NCI-H2107 (cell line): ENCODE measurements at regions not wholly inside any gene's neighbourhood (a gene's known extent, or its start where the extent isn't known, plus 50 kb on each side); places are given as distances from the start of the nearest gene placed in this dataset.

Experiments used
- DNase-seq: peaks from one replicate; lab custom pipeline; 2025; lab: John Stamatoyannopoulos, UW

GRCh38 chr6:156562636-156563035 is 214.5 kb upstream of the ARID1B start:
- no peak for DNase-seq

- DNase-seq, result no peak
These were observed 215.2 kb upstream of the ARID1B start for GRCh38 chr6:156562019-156562418.

DNA sequence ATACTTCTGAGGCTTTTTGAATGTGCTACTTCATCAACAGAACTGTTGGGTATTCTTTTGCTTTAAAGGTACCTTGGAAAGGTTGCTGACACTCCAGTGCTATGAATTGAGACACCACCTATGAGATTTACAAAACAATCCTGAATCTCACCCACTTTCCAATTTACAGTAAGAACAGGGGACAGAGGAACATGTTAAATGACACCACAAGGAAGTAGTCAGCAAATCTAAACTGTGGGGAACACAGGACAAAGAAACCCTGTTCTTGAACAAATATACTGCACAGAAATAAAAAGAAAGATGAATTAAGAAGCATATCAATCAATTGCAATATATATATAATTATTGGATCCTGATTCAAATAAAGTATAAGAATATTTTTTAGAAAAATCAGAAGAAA is 216.7 kb upstream of the ARID1B start:
- no peak for DNase-seq

GRCh38 chr6:156559162-156559690 is 218.0 kb upstream of the ARID1B start:
- no peak for DNase-seq

- no peak for DNase-seq
These were observed 219.3 kb upstream of the ARID1B start for GRCh38 chr6:156557911-156558259.

GRCh38 chr6:156557251-156557910 is 219.8 kb upstream of the ARID1B start:
- peak; percentile 77 for DNase-seq

GRCh38 chr6:156556811-156557210 is 220.4 kb upstream of the ARID1B start:
- DNase-seq, result no peak

DNA sequence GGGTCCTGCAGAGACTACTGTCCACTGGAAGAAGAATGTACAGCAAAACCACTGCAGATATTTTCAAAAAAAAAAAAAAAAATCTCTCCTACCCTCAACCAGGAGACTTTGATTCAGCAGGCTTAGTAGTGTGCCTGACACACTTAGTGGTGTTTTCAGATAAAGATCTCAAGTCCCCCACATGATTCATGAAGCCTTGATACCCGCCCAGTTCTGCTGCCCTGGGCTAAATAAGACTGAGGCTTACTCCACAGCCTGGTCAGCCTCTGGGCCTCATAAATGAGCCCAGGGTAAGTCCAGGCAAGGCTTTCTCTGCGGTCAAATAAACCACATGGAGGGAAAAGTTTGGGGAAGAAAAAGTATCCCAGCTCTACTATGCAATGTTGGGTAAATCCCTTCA is 222.1 kb upstream of the ARID1B start:
- no peak for DNase-seq

GRCh38 chr6:156554160-156554559 is 223.0 kb upstream of the ARID1B start:
- DNase-seq, result no peak

- no peak for DNase-seq
These were observed 224.3 kb upstream of the ARID1B start for GRCh38 chr6:156552849-156553248.

- DNase-seq, result no peak
These were observed 226.2 kb upstream of the ARID1B start for GRCh38 chr6:156550949-156551348.

DNA sequence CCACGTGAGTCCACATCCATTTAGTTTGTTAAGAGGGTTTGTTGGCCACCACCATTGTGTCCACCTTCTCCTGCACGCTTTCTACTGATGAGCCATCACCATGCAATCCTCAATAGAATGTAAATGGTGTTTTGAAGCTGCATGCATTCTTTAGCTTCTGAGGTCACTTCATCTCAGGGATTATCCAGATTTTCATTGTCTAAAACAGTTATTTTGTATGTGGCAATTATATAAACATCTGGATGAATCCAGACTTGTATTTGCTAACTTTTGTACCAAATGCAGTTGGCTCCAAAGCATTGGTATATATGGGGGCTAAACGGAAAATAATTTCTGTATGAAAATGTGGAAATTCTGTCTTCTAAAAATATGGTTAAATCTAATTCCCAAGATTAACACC is 231.2 kb upstream of the ARID1B start:
- no peak for DNase-seq

- DNase-seq, result no peak
These were observed 232.2 kb upstream of the ARID1B start for GRCh38 chr6:156545021-156545420.

DNA sequence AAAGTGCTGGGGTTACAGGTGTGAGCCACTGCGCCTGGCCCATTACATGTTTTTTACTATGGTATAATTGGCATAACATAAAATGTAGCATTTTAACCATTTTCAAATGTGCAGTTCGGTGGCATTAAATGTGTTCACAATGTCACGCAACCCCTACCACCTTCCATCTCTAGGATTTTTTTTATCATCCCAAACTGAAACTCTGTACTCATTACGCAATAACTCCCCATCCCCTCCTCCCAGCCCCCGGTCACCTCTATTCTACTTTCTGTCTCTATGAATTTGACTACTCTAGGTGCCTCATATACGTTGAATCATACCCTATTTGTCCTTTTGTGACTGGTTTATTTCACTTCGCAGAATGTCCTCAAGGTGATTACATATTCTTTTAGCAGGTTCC is 233.1 kb upstream of the ARID1B start:
- DNase-seq, result no peak

GRCh38 chr6:156543431-156543830 is 233.7 kb upstream of the ARID1B start:
- DNase-seq, result no peak

DNA sequence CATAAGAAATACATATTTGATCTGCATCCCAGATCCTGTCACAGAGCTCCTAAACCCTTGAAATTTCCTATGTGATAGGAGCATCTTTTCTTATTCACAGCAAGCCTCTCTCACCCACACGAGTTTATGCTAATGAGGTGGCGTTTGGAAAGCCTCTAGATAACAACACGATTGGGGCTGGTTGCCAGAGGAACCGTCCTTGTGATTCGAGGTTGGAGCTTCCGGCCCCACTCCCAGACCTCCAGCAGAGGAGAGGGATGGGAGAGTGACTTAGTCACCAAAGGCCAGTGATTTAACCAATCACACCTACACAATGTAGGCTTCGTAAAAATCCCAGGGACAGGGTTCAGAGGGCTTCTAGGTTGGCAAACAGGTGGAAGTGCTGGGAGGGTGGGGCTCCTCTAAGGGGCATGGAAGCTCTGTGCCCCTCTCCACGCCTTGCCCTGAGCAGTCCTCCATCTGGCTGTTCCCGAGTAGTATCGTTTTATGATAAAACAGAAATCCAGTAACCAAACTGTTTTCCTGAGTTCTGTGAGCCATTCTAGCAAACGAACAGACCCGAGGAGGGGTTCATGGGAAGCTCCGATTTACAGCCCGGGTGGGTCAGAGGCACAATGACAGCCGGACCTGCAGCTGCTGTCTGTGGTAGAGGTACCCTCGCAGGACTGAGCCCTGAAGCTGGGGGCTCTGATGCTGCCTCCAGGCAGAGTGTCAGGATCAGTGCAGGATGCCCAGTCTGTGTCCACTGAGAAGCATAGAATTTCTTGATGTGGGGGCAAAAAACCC is 238.1 kb upstream of the ARID1B start:
- no peak for DNase-seq

DNA sequence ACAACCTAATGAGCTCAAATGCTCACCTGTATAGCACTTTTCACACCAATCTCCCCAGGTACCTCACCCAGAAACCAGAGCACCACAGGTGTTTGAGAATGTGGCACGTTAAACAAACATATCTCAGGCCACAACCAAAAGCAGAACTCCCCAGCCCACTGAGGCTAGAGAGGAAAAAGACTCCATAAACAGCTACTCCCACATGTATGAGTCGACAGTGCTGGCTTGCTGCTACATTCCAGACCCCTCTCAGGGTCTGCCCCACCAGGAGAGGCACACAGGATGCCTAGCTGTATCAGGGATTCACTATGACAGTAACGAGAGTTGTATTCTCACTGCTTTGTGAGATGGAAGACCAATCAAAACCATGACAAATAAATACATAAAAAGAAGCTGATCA is 242.6 kb upstream of the ARID1B start:
- DNase-seq, result no peak

DNA sequence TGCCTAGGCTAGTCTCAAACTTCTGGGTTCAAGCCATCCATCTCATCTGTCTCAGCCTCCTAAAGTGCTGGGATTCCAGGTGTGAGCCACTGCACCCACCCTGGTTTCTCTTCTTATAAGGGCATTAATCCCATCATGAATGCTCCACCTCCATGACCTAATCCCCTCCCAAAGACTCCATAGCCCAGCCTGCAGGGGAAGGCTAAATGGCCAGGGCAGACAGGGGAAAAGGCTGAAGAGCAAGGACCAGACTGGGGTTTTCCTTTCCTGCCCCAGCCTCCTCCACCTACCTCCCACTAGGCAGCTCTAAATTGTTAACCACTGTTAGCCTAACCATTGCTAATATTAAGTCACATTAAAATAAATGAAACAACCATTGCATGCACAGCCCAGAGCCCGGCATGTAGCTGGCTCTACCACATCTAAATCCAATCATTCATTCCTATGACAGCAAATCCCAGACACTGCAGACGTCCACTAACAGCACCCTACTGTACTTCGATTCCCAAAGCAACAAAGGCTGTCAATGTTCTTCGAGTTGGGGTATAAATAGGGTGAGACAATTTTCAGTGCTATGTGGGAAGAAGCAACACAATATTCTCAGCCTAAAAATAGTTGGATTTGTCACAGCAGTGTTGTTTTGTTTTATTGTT is 243.2 kb upstream of the ARID1B start:
- no peak for DNase-seq

DNA sequence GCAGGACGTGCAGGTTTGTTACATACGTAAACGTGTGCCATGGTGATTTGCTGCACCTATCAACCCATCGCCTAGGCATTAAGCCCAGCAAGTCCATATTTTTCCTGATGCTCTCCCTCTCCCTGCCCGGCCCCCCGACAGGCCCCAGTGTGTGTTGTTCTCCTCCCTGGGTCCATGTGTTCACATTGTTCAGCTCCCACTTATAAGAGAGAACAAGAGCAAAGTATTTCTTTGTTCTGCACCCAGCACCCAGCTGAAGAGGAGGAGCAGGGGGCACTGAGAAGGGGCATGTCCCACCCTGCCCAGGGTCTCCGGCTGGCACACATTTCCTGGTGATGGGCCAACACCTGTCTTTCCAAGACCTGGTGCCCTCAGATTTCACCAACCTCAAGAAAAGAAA is 251.1 kb upstream of the ARID1B start:
- DNase-seq, result no peak

DNA sequence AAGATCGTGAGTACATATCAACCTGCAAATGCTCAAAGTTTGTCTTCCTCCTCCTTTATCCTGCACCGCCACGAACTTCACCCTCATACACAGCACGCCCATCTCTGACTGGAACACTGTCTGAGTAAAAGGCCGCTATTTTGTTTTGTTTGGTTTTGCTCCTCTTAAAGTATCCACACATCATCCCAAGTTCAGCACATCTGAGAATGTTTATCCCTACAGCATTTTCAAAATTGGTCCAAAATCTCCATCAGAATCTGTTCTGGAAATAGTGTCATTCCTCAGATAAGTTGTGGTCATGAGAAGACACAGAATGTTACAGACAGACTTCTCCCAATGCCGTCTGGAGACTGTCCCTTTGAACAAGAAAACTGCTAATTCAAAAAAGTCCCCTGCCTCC is 251.6 kb upstream of the ARID1B start:
- no peak for DNase-seq

DNA sequence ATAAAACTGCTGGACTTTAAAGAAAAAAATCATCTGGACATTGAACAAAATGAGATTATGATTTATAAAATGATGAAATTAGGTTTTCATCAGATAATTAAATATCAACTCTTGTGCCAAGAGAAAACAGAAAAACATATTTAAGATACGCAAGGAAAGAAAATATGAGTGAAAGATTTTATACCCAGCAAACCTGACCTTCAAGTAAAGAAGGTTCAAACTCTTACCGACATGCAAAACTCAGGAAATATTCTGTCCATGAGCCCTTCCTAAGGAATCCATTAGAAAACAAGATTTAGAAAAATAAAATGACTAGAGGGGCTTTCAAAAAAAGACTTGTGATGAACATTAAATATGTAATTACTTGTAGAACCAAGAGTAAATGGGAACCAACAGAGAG is 257.2 kb upstream of the ARID1B start:
- no peak for DNase-seq

GRCh38 chr6:156517088-156517487 is 260.1 kb upstream of the ARID1B start:
- no peak for DNase-seq

DNA sequence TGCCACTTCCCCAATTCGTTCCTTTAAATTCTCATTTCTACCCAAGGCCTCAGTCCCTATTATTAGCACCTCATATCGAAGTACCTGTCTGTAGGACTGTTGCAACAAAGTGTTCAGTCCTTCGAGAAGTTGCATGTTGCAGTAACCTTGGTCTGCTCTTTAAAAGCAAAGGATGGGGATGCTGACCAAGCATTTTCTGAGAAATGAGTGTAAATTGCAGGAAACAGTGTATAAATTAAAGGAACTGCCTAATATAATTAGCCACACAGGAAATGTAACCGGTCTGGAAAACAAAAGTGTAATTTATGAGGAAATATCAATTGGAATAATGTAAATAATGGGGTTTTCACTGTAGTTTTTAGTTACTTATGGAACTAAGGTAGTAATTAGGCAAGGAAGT is 261.9 kb upstream of the ARID1B start:
- DNase-seq, result no peak
